H9 (cell line): ENCODE measurements at regions not wholly inside any gene's neighbourhood (a gene's known extent, or its start where the extent isn't known, plus 50 kb on each side); places are given as distances from the start of the nearest gene placed in this dataset.

Experiments used
- DNase-seq: peaks from one replicate; pipeline ENCODE4 v3.0.0-alpha.2; 2017
- H2AFZ ChIP-seq: one replicate; pipeline ENCODE4 v1.6.1; 2013; ENCODE audit warnings: mild to moderate bottlenecking, low read length, control low read depth, moderate library complexity
- H2AK5ac ChIP-seq: 2 replicates; pipeline ENCODE4 v1.6.1; 2013; ENCODE audit warnings: low read length, control low read depth, mixed read lengths; ENCODE audit not compliant: insufficient read length
- H2BK120ac ChIP-seq: one replicate; pipeline ENCODE4 v1.6.1; 2013; ENCODE audit warnings: low read depth, mild to moderate bottlenecking, low read length, control low read depth, inconsistent platforms; ENCODE audit not compliant: poor library complexity, severe bottlenecking
- H2BK12ac ChIP-seq: 2 replicates; pipeline ENCODE4 v1.6.1; 2013; ENCODE audit warnings: low read length, control low read depth, mixed read lengths, low read depth; ENCODE audit not compliant: insufficient read length
- H2BK15ac ChIP-seq: 2 replicates; pipeline ENCODE4 v1.6.1; 2013; ENCODE audit warnings: low read depth, low read length, control low read depth
- H2BK20ac ChIP-seq: one replicate; pipeline ENCODE4 v1.6.1; 2013; ENCODE audit warnings: low read depth, mild to moderate bottlenecking, low read length, control low read depth, inconsistent platforms; ENCODE audit not compliant: poor library complexity, severe bottlenecking
- H2BK5ac ChIP-seq: 2 replicates; pipeline ENCODE4 v1.6.1; 2013; ENCODE audit warnings: low read length, control low read depth, mixed read lengths; ENCODE audit not compliant: insufficient read length
- H3K14ac ChIP-seq: 2 replicates; pipeline ENCODE4 v1.6.1; 2013; ENCODE audit warnings: low read length, control low read depth; ENCODE audit not compliant: insufficient read depth
- H3K18ac ChIP-seq: 2 replicates; pipeline ENCODE4 v1.6.1; 2013; ENCODE audit warnings: low read depth, mild to moderate bottlenecking, mixed read lengths, low read length, control low read depth; ENCODE audit not compliant: insufficient read length
- H3K23ac ChIP-seq: 2 replicates; pipeline ENCODE4 v1.6.1; 2013; ENCODE audit warnings: low read length, control low read depth, mixed read lengths, low read depth; ENCODE audit not compliant: insufficient read length
- H3K23me2 ChIP-seq: 2 replicates; pipeline ENCODE4 v1.6.1; 2013; ENCODE audit warnings: low read depth, mild to moderate bottlenecking, mixed read lengths, low read length, control low read depth; ENCODE audit not compliant: insufficient read length, poor library complexity, severe bottlenecking
- H3K27ac ChIP-seq: 2 replicates; pipeline ENCODE4 v1.5.1; 2013; ENCODE audit warnings: low read length, control low read depth, mixed read lengths, low read depth; ENCODE audit not compliant: insufficient read length
- H3K27me3 ChIP-seq: 2 replicates; pipeline ENCODE4 v1.6.1; 2013; ENCODE audit warnings: low read length, control low read depth, inconsistent platforms; ENCODE audit not compliant: insufficient read depth
- H3K4ac ChIP-seq: 2 replicates; pipeline ENCODE4 v1.6.1; 2013; ENCODE audit warnings: low read depth, mild to moderate bottlenecking, control low read depth, inconsistent platforms, low read length, moderate library complexity
- H3K4me1 ChIP-seq: 2 replicates; pipeline ENCODE4 v1.6.1; 2013; ENCODE audit warnings: low read length, control low read depth, inconsistent platforms; ENCODE audit not compliant: insufficient read depth
- H3K4me2 ChIP-seq: 2 replicates; pipeline ENCODE4 v1.6.1; 2013; ENCODE audit warnings: low read length, control low read depth, mixed read lengths; ENCODE audit not compliant: insufficient read length, insufficient read depth
- H3K56ac ChIP-seq: 2 replicates; pipeline ENCODE4 v1.6.1; 2013; ENCODE audit warnings: low read depth, mild to moderate bottlenecking, mixed read lengths, low read length, control low read depth; ENCODE audit not compliant: insufficient read length
- H3K79me1 ChIP-seq: 2 replicates; pipeline ENCODE4 v1.6.1; 2013; ENCODE audit warnings: low read depth, mild to moderate bottlenecking, moderate library complexity, low read length, control low read depth, inconsistent platforms; ENCODE audit not compliant: insufficient read depth, poor library complexity, severe bottlenecking
- H3K79me2 ChIP-seq: 2 replicates; pipeline ENCODE4 v1.6.1; 2013; ENCODE audit warnings: low read length, control low read depth, inconsistent platforms; ENCODE audit not compliant: insufficient read depth
- H3K9ac ChIP-seq: 2 replicates; pipeline ENCODE4 v1.6.1; 2013; ENCODE audit warnings: low read length, control low read depth, mixed read lengths; ENCODE audit not compliant: insufficient read length; ENCODE audit errors: extremely low read depth
- H3K9me3 ChIP-seq: one replicate; pipeline ENCODE4 v1.6.1; 2013; ENCODE audit warnings: low read depth, low read length, inconsistent platforms; ENCODE audit not compliant: control insufficient read depth
- H3T11ph ChIP-seq: one replicate; pipeline ENCODE4 v1.6.1; 2013; ENCODE audit warnings: mild to moderate bottlenecking, low read length, control low read depth, inconsistent platforms
- H4K20me1 ChIP-seq: one replicate; pipeline ENCODE4 v1.6.1; 2013; ENCODE audit not compliant: control insufficient read depth, insufficient read length, insufficient read depth
- H4K5ac ChIP-seq: 2 replicates; pipeline ENCODE4 v1.6.1; 2013; ENCODE audit warnings: low read depth, mild to moderate bottlenecking, mixed read lengths, low read length, control low read depth; ENCODE audit not compliant: insufficient read length
- H4K8ac ChIP-seq: replicated peaks from 2 replicates; pipeline ENCODE4 v1.6.1; 2013; ENCODE audit warnings: low read length, control low read depth, mixed read lengths, low read depth; ENCODE audit not compliant: insufficient read length
- H4K91ac ChIP-seq: 2 replicates; pipeline ENCODE4 v1.6.1; 2013; ENCODE audit warnings: low read depth, mild to moderate bottlenecking, moderate library complexity, mixed read lengths, low read length, control low read depth; ENCODE audit not compliant: insufficient read length
- H3K27ac Mint-ChIP-seq, 3 experiments: 2 replicates in 2 of 3; 3 replicates in 1 of 3; pipeline ENCODE4 v1.8.0; 2020 to 2021; ENCODE audit warnings: mixed read lengths in 3 of 3, mild to moderate bottlenecking in 1 of 3, moderate library complexity in 1 of 3
- H3K27me3 Mint-ChIP-seq: 2 replicates; pipeline ENCODE4 v1.8.0; 2021; ENCODE audit warnings: low read depth, mild to moderate bottlenecking, moderate library complexity, mixed read lengths
- H3K36me3 Mint-ChIP-seq, 3 experiments: 2 replicates in 2 of 3; 3 replicates in 1 of 3; pipeline ENCODE4 v1.8.0; 2020 to 2021; ENCODE audit warnings: low read depth in 3 of 3, mixed read lengths in 3 of 3; ENCODE audit not compliant: insufficient read depth in 1 of 3
- H3K4me1 Mint-ChIP-seq, 2 experiments: 2 replicates each; pipeline ENCODE4 v1.8.0; 2020; ENCODE audit warnings: mixed read lengths in 2 of 2
- H3K4me3 Mint-ChIP-seq, 2 experiments: 2 replicates in 1 of 2; 3 replicates in 1 of 2; pipeline ENCODE4 v1.8.0; 2020 to 2021; ENCODE audit warnings: mild to moderate bottlenecking in 2 of 2, mixed read lengths in 2 of 2, moderate library complexity in 1 of 2
- H3K9me3 Mint-ChIP-seq, 2 experiments: 2 replicates in 1 of 2; 3 replicates in 1 of 2; pipeline ENCODE4 v1.8.0; 2020; ENCODE audit warnings: mild to moderate bottlenecking in 2 of 2, mixed read lengths in 2 of 2, moderate library complexity in 1 of 2
- whole genome bisulfite sequencing: extraction: QIAGEN DNeasy Blood & Tissue Kit; methylation state at CpG from one replicate; pipeline ENCODE4 v1.1.7; 2013; ENCODE audit warnings: missing lambda C conversion rate, low lambda C conversion rate, mixed read lengths; ENCODE audit not compliant: insufficient read length; ENCODE audit errors: extremely low coverage; 5-methylcytosine and 5-hydroxymethylcytosine counted together
- TF ChIP-seq, protein P1 (sequence below): fragments of 200-600 bp; sonication (generic); conservative IDR thresholded peaks from 3 replicates; pipeline ENCODE4 v1.8.0; 2021; ENCODE audit warnings: antibody characterized with exemption, mild to moderate bottlenecking

DNA sequence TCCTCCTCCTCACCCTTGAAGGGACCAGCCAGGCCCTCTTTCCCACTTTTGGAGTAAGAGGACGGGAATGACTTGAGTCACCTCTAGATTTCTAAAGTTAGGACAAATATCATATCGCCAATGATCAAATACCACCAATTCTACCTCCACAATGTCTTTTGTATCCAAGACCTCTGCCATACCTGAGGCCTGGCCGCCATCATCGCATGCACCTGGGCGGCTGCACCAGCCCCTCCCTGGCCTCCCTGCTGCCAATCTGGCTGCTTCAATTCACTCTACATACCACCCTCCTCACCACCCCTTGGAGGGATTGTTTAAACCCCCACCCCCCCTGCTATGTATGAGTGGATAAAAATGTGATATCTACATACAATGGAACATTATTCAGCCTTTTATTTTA, 75.0 kb upstream of the RALY start:
- H3K9me3 Mint-ChIP-seq = no peaks in the 10 kb centered on the region
- peaks cover 3% of the 10 kb centered on the region; the same call in 1 of the 2 replicates for H3K27me3 Mint-ChIP-seq
- Histone ChIP-seq H4K91ac (no peak overlapping the region), H3K79me2 (no peaks in the 10 kb centered on the region), H2AFZ (no peak overlapping the region), H2BK12ac (no peak overlapping the region), H4K5ac (no peak overlapping the region), H2BK5ac (no peak overlapping the region), H2BK15ac (no peak overlapping the region), H3T11ph (no peak overlapping the region), H4K20me1 (no peaks in the 10 kb centered on the region), H3K9ac (no peak overlapping the region), H3K23me2 (no peaks in the 10 kb centered on the region), H3K18ac (no peak overlapping the region), H4K8ac (no peak overlapping the region), H3K9me3 (no peaks in the 10 kb centered on the region), H3K23ac (no peak overlapping the region), H3K4me2 (no peak overlapping the region), H3K27me3 (no peaks in the 10 kb centered on the region), H2BK120ac (no peak overlapping the region), H3K14ac (no peak overlapping the region), H2BK20ac (no peak overlapping the region), H2AK5ac (no peak overlapping the region), H3K4ac (no peak overlapping the region), H3K4me1 (no peaks in the 10 kb centered on the region), H3K79me1 (no peaks in the 10 kb centered on the region), H3K56ac (no peak overlapping the region), H3K27ac (no peak overlapping the region)
- DNase-seq = no peak
- H3K27ac Mint-ChIP-seq = 0 out of 7 replicates have a peak overlapping the region, but pooled peaks of 1 of the 3 experiments have one; percentile 68
- H3K4me3 Mint-ChIP-seq = no peak overlapping the region
- TF ChIP-seq, protein P1, sequence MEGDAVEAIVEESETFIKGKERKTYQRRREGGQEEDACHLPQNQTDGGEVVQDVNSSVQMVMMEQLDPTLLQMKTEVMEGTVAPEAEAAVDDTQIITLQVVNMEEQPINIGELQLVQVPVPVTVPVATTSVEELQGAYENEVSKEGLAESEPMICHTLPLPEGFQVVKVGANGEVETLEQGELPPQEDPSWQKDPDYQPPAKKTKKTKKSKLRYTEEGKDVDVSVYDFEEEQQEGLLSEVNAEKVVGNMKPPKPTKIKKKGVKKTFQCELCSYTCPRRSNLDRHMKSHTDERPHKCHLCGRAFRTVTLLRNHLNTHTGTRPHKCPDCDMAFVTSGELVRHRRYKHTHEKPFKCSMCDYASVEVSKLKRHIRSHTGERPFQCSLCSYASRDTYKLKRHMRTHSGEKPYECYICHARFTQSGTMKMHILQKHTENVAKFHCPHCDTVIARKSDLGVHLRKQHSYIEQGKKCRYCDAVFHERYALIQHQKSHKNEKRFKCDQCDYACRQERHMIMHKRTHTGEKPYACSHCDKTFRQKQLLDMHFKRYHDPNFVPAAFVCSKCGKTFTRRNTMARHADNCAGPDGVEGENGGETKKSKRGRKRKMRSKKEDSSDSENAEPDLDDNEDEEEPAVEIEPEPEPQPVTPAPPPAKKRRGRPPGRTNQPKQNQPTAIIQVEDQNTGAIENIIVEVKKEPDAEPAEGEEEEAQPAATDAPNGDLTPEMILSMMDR = no peak
- no peaks in the 10 kb centered on the region for H3K36me3 Mint-ChIP-seq
- H3K4me1 Mint-ChIP-seq = peaks cover 0 to 6% of the 10 kb centered on the region in 2 experiments
- WGBS = no CpG with 5 or more reads among the region's 5 CpGs
